Stimulated activated effector memory CD8-positive, alpha-beta T cell treated with anti-CD3 and anti-CD28 coated beads, Interleukin-12 subunit alpha, Interleukin-12 subunit beta, amount 100 ng/mL, for 72 hours (primary cell): ENCODE measurements at regions not wholly inside any gene's neighbourhood (a gene's known extent, or its start where the extent isn't known, plus 50 kb on each side); places are given as distances from the start of the nearest gene placed in this dataset.
"Not testable (repeated sequence)": the region's sequence is repeated elsewhere in the genome, so short reads cannot be mapped to it uniquely, and the experiment has no call there.

Source experiments
- ATAC-seq: fragments of 150-1000 bp; cut with Tn5 transposase; 2 replicates; pipeline ENCODE4 v1.10.0; 2021
- DNase-seq, 2 donors: peaks; one replicate each; pipeline ENCODE4 v3.0.0; 2021 to 2022; ENCODE audit warnings: low spot score in 2 of 2
- H3K27ac Mint-ChIP-seq: one replicate; pipeline ENCODE4 v1.8.0; 2022; ENCODE audit warnings: mild to moderate bottlenecking, mixed read lengths
- H3K36me3 Mint-ChIP-seq: one replicate; pipeline ENCODE4 v1.8.0; 2022; ENCODE audit warnings: mild to moderate bottlenecking, mixed read lengths
- H3K4me1 Mint-ChIP-seq: one replicate; pipeline ENCODE4 v1.8.0; 2022; ENCODE audit warnings: mixed read lengths
- H3K4me3 Mint-ChIP-seq: one replicate; pipeline ENCODE4 v1.8.0; 2022; ENCODE audit warnings: mild to moderate bottlenecking, mixed read lengths
- H3K9me3 Mint-ChIP-seq: one replicate; pipeline ENCODE4 v1.8.0; 2022; ENCODE audit warnings: mixed read lengths

DNA sequence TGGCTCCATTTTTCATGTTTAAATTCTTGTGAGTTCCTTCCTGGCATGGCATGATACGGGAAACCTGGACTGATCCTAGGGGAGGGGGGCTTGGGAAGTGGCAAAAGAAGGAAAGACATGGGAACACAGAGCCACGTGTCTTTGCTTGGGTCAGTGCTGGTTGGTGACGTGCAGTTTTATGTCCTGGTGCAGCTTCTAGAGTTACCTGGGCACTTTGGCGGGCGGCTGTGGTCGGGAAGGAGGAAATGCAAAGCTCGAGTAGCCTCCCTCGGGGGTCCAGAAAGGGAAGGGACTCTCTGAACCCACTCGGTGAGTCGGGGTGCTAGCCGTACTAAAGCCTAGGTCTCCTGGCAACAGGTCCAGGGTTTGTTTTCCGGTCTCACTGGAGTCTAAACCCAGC is 94.6 kb downstream of the APOB start:
- H3K4me3 Mint-ChIP-seq, result no peak overlapping the region
- no peak overlapping the region for H3K27ac Mint-ChIP-seq
- no peaks in the 10 kb centered on the region for H3K4me1 Mint-ChIP-seq
- no peak for ATAC-seq
- H3K36me3 Mint-ChIP-seq, result no peaks in the 10 kb centered on the region
- no peak for DNase-seq
- H3K9me3 Mint-ChIP-seq, result no peaks in the 10 kb centered on the region

DNA sequence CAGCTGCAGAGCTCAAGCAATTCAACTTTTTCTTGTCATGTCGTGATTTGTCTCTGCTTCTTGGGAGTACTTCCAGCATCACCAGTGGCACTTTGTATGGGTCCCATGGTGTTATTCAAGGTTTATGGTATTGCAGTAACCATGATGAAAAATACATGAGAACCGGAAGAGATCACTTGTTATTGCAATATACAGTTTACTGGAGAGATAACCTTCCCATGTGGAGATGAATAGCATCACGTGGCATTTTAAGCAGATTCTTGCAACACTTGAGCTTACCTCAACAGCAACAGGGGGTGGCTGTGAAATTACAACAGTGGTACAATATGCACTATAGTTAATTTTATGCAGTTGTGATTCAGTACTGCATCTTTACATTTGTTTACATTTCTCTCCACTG is 97.4 kb downstream of the APOB start:
- ATAC-seq, result no peak
- Mint-ChIP-seq H3K4me3 (no peak overlapping the region), H3K9me3 (no peaks in the 10 kb centered on the region), H3K36me3 (no peaks in the 10 kb centered on the region), H3K27ac (no peak overlapping the region), H3K4me1 (no peaks in the 10 kb centered on the region)
- DNase-seq, result no peak

DNA sequence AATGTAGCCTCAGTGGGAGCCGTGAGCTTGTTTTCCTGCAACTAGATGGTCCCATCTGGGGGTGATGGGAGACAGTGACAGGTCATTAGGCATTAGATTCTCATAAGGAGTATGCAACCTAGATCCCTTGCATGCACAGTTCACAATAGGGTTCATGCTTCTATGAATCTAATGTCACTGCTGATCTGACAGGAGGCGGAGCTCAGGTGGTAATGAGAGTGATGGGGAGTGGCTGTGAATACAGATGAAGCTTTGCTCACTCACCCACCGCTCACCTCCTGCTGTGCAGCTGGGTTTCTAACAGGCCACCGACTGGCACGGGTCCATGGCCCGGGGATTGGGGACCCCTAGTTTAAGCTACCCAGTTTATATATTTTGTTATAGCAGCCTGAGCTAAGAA is 100.2 kb downstream of the APOB start:
- H3K4me1 Mint-ChIP-seq, ATAC-seq: not testable (repeated sequence)

DNA sequence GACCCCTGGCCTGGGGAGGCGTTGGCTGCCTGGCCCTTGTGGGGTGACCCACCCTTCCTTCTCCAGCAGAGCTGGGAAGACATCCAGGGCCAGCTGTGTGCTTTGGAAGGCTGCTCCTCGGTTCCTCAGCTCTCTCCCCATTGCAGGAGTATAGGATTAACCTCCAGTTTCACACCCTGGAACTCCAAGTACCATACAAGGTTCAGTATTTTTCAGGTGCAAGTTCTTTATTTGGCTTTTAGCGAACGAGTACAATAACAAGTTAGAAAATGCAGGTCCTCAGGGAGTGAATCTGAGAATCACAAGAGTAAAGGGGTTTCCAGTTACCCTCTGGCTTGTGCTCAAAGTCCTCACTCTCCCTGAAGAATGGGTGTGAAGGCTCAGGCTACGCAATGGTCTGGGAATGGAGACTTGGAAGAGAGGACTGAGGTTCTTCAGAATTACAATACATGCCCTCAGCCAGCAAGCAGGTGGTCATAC is 101.2 kb downstream of the APOB start:
- ATAC-seq (no peak), DNase-seq (no peak)
- Mint-ChIP-seq H3K4me3 (no peak overlapping the region), H3K27ac (no peak overlapping the region), H3K9me3 (no peaks in the 10 kb centered on the region), H3K36me3 (no peaks in the 10 kb centered on the region), H3K4me1 (no peaks in the 10 kb centered on the region)

More for the DNA sequence above, 100.2 kb downstream of the APOB start:
- H3K4me3 Mint-ChIP-seq, H3K9me3 Mint-ChIP-seq, DNase-seq, H3K27ac Mint-ChIP-seq, H3K36me3 Mint-ChIP-seq: not testable (repeated sequence)

DNA sequence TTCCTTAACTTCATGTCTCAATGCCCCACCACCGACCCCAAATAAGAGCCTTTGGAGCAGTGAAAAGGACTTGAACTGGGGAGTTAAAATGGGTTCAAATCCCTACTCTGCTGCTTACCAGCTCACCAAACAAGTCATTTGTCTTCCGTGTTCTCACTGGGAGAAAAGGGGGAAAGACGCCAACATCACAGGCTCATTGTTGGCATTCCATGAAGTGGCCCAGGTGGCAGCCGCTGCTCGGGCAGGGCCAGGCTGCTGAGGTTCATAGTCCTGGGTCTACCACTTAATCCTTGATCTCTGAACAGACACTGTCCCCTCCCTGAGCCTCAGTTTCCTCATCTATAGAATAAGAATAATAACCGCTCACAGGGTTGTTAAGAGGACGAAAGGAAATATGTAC is 103.0 kb downstream of the APOB start:
- H3K4me1 Mint-ChIP-seq, result no peaks in the 10 kb centered on the region
- H3K36me3 Mint-ChIP-seq, result no peaks in the 10 kb centered on the region
- no peak overlapping the region for H3K27ac Mint-ChIP-seq
- no peak for ATAC-seq
- no peaks in the 10 kb centered on the region for H3K9me3 Mint-ChIP-seq
- no peak for DNase-seq
- no peak overlapping the region for H3K4me3 Mint-ChIP-seq

DNA sequence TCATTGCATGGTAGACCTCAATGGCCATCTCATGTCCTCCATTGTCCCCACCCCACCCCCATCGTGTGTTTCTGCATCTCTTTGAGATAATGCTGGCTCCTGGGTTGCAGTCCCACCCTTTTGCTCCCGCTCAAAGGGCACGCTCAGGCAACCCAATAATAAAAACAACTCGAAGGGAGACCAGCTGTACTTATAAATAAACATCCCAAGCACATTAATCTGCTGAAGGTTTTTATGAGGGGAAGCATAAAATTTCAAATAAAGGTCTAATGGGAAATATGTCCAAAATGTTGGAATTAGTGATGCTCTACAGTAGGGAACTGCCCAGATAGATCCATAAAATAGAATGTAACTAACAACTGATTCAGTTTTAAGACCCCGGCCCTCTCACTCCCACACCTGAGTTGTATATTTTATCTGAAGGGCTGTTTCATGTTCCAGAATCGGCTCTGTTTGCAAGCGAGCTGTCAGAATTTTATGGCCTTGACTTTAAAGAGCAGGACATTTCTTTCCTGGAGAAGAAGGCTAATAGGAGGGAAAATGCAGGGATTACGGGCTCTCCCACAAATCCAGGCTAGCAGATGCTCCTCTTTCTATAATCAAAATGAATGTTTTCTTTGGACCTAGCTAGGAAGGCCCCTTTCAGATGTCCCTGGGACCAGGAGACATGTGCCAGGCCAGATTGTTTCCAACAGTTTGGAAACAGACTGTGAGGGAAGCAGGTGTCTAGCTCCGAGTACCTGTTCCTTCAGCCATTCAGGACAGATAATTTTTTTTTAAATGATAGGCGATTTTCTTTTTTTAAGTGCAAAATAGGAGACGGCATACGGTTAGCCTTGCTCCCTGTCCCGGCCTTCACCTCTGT is 103.7 kb downstream of the APOB start:
- no peak for ATAC-seq

DNA sequence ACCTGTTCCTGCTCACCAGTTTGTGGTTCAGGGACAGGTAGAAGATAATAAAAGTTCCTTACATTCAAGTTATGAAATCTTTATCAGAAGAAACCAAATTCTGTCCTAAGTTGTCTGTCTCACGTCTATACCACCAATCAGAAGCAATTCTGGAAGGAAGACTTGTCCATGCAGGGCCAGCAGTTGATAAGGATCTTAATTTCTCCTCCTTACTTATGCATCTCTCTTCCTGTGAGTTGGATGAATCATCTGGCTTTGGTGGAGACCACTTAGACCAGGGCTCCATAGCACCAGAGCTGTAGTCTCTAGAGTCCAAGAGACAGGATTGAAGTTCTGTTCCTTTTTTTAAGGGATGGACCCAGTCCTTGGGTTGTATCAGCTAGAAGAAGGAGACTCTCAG is 106.5 kb downstream of the APOB start:
- H3K4me3 Mint-ChIP-seq, result no peak overlapping the region
- H3K36me3 Mint-ChIP-seq, result no peaks in the 10 kb centered on the region
- H3K9me3 Mint-ChIP-seq, result no peaks in the 10 kb centered on the region
- no peaks in the 10 kb centered on the region for H3K4me1 Mint-ChIP-seq
- no peak for DNase-seq
- ATAC-seq, result no peak
- H3K27ac Mint-ChIP-seq, result no peak overlapping the region

More for the DNA sequence above, 103.7 kb downstream of the APOB start:
- Mint-ChIP-seq H3K4me1 (no peaks in the 10 kb centered on the region), H3K36me3 (no peaks in the 10 kb centered on the region), H3K27ac (no peak overlapping the region), H3K9me3 (no peaks in the 10 kb centered on the region), H3K4me3 (no peak overlapping the region)
- DNase-seq, result no peak

DNA sequence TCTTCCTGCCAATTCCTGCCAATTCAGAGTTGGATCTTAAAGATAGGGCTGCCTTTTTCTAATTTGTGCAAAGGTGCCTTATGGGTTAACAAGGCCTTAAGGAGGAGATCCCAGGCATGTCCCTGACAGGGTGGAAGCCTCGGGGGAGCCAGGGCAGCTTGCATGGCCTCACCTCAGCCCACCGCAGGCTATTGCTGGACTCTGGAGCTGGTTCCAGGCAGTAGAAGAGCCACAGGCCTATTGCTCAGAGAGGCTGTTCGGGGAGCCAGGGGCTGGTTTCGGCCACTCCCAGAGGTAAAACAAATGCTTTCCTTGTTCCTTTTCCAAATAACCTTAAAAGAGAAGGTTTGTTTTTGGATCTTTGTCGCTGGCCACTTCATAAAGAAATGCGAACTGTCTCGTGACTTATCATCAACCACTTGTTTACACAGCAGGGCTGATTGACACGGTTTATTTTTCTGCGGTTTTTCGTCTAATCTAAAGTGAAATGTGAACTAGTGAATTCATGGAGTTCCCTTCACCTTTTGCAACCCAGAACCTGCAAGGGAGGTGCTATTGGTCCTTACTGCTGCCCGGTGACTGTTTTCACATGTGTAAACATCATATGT is 108.6 kb downstream of the APOB start:
- ATAC-seq (no peak), DNase-seq (no peak)
- Mint-ChIP-seq H3K9me3 (no peaks in the 10 kb centered on the region), H3K4me1 (no peaks in the 10 kb centered on the region), H3K27ac (no peak overlapping the region), H3K4me3 (no peak overlapping the region), H3K36me3 (no peaks in the 10 kb centered on the region)

DNA sequence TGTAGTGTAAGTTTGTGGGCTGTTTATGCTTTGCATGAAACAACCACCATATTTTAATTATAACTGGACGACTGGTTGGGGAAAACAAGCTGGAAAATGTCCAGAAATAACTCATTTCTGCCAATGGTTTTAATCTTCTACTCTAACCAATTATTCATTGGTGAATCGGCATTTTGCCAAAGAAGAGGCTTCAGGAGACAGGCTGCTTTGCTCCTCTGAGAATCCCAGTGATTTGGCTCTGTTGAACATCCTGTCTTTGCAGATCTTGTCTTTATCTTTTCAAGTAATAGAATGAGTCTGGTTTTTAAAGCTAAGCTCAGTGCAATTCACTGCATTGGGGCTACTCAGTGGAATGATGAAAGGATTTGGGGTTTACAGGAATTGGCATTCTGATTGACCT is 109.6 kb downstream of the APOB start:
- ATAC-seq (no peak), DNase-seq (no peak)
- H3K4me3 Mint-ChIP-seq, result no peak overlapping the region
- H3K36me3 Mint-ChIP-seq, result no peaks in the 10 kb centered on the region
- no peaks in the 10 kb centered on the region for H3K9me3 Mint-ChIP-seq
- no peak overlapping the region for H3K27ac Mint-ChIP-seq
- no peaks in the 10 kb centered on the region for H3K4me1 Mint-ChIP-seq

DNA sequence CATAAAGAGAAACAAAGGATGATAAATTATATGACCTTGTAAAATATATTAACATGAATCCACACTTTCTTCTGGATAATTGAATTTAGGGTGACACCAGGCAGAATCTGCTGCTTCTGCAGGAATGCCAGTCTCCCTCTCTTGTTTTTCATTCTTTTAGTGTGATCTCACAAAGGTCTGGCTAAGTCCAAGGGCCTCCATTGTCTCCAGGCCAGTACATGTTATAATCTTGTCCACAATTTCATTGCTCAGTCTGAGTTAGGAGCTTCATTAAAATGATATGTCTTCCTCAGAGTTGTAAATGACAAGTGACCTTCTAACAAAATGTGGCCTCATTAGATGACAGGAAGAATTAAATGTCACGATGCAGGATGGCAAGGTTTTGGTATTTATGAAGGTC is 110.2 kb downstream of the APOB start:
- Mint-ChIP-seq H3K9me3 (peaks cover 2% of the 10 kb centered on the region), H3K27ac (no peak overlapping the region), H3K36me3 (no peaks in the 10 kb centered on the region), H3K4me3 (no peak overlapping the region), H3K4me1 (no peaks in the 10 kb centered on the region)
- DNase-seq (no peak), ATAC-seq (no peak)

DNA sequence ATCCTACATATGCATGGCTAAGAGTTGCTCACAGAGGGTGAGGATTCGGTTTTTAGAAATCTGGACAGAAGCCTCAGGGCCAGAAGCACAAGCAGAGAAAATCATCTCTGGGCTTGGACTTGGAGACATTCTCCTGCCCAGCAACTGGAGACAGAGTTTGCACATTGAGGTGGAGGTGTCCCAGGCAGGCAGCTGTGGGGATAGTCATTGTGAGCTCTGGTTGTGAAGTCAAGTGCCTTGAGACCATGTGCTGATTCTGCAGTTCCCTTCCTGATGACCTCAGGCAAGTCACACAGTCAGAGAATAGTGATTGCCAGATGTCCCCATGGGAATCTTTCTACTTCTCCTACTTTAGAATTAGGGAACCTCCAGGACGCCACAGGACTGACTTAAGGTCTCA is 108.4 kb upstream of the LDAH start:
- H3K9me3 Mint-ChIP-seq, result peaks cover 9% of the 10 kb centered on the region
- H3K27ac Mint-ChIP-seq, result no peak overlapping the region
- H3K4me1 Mint-ChIP-seq, result no peaks in the 10 kb centered on the region
- no peak overlapping the region for H3K4me3 Mint-ChIP-seq
- H3K36me3 Mint-ChIP-seq, result no peaks in the 10 kb centered on the region
- ATAC-seq, result no peak
- no peak for DNase-seq

DNA sequence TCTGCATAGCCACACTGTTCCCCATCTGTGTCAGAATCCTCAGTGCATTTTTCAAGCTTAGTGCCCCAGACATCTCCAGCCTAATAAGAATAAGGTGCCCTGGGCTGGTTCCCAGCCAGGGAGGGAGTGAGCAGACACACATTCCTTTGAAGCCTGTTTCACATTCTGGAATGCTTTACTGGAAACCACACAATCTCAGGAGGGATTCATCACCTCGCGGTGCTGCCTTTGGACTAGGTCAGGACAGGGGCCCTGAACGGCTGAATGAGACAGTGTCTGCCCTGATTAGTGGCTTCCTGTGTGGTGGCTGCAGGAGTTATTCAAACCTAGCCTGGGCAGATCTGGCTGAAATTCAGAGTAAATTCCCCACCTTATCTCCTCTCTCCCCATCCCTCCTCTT is 108.0 kb upstream of the LDAH start:
- H3K27ac Mint-ChIP-seq, result no peak overlapping the region
- peaks cover 9% of the 10 kb centered on the region for H3K9me3 Mint-ChIP-seq
- no peak for ATAC-seq
- no peaks in the 10 kb centered on the region for H3K4me1 Mint-ChIP-seq
- no peak overlapping the region for H3K4me3 Mint-ChIP-seq
- DNase-seq, result no peak
- H3K36me3 Mint-ChIP-seq, result no peaks in the 10 kb centered on the region

DNA sequence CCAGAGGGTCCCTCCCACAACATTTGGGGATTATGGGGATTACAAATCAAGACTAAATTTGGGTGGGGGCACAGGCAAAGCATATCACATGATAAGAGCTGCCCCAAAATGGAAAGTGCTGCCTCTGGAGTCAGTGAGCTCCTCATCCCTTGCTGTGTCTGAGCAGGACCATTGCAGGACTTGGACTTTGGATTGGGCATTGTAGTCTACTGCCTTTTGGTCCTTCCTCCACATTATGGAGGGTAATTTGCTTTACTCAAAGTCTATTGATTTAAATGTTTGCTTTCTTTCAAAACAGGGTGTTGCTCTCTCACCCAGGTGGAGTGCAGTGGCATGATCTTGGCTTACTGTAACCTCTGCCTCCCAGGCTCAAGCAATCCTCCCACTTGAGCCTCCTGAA is 106.8 kb upstream of the LDAH start:
- H3K36me3 Mint-ChIP-seq, result no peaks in the 10 kb centered on the region
- DNase-seq, result no peak

DNA sequence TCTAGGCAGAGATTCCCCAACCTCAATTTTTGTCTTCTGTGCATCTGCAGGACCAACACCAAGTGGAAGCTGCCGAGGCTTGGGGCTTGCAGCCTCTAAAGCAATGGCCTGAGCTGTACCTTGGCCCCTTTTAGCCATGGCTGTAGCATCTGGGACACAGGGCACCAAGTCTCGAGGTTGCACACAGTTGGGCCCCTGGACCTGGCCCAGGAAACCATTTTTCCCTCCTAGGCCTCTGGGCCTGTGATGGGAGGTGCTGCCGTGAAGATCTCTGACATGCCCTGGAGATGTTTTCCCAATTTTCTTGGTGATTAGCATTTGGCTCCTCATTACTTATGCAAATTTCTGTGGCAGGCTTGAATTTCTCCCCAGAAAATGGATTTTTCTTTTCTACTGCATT is 105.7 kb upstream of the LDAH start:
- no peak for DNase-seq
- Mint-ChIP-seq H3K36me3 (no peaks in the 10 kb centered on the region), H3K4me1 (no peaks in the 10 kb centered on the region), H3K4me3 (no peak overlapping the region), H3K27ac (no peak overlapping the region), H3K9me3 (peaks cover 9% of the 10 kb centered on the region)
- ATAC-seq, result no peak

More for the DNA sequence above, 106.8 kb upstream of the LDAH start:
- Mint-ChIP-seq H3K4me1 (no peaks in the 10 kb centered on the region), H3K9me3 (peaks cover 9% of the 10 kb centered on the region), H3K27ac (no peak overlapping the region), H3K4me3 (no peak overlapping the region)
- no peak for ATAC-seq

DNA sequence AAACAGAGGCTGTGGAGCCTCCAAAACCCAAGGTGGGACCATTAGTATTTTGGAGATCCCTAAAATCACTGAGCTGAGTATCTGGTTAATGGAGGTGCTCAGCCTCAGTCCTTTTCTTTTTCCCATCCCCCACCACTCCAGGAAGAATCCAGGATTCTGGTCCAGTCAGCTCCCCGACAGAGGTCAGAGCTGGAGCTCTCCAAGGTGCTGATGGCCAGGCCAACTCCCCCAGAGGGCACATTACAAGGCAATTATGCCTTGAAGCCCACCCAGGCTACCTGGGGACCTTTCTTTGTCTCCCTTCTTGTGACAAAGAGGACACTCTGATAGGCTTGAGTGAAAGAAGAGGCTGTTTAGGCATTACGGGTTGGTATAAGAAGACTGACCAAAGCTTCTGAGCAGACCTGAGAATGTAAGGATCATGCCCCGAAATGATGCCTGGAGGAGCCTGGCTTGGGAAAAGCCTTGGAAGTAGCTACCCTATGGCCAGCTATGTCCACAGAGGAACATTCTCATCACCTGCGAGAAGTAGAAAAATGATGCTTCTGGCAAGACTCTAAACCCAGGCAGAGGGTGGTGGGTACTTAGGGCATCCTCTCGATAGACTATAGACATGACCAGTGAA is 102.5 kb upstream of the LDAH start:
- Mint-ChIP-seq H3K4me3 (no peak overlapping the region), H3K9me3 (peaks cover 9% of the 10 kb centered on the region), H3K36me3 (no peaks in the 10 kb centered on the region), H3K27ac (no peak overlapping the region), H3K4me1 (no peaks in the 10 kb centered on the region)
- ATAC-seq, result no peak
- no peak for DNase-seq

DNA sequence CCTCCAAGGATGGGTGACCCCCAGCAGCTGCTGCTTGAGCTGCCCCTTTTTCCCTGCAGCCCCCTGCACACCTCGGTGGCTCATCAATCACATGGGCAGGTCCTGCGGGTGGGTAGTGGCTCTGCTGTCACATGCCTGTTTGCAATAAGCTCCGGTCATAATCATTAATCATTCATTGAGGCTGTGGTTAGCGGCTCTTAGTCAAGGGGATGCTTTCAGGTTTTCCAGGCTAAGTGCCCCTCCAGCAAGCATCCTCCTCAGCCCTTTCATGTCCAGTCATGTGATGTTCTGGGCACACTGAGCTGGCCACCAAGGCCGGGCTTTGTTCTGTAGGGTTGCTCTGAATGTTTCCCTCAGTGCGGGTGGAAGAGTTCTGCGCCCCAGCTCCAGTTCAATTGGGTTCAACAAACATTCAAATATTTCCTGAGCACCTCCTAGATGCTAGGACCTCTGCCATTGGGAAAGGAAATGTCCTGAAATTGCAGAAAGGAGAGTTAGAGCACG is 96.4 kb upstream of the LDAH start:
- Mint-ChIP-seq H3K36me3 (no peaks in the 10 kb centered on the region), H3K27ac (no peak overlapping the region), H3K4me1 (peaks cover 3% of the 10 kb centered on the region), H3K9me3 (no peaks in the 10 kb centered on the region), H3K4me3 (no peak overlapping the region)
- DNase-seq (no peak), ATAC-seq (no peak)
